ENCODE measurements at regions not wholly inside any gene's neighbourhood (a gene's known extent, or its start where the extent isn't known, plus 50 kb on each side); places are given as distances from the start of the nearest gene placed in this dataset.

GRCh38 chr3:16089521-16089920 lies 85.0 kb upstream of the GALNT15 start (continued):
- no peak for TF ChIP-seq ZNF462 (CRISPR knock-in tag; IDR thresholded peaks at IDR 0.05)

GRCh38 chr3:16090024-16090423 lies 84.5 kb upstream of the GALNT15 start:
- Mint-ChIP-seq H3K27ac (no peak overlapping the region), H3K9me3 (peaks cover 3% of the 10 kb centered on the region; the same call in 1 of the 3 replicates), H3K27me3 (ENCODE audit: insufficient read depth, low read depth, poor library complexity) (peaks cover 3% of the 10 kb centered on the region), H3K36me3 (ENCODE audit: low read depth) (no peaks in the 10 kb centered on the region), H3K4me1 (no peaks in the 10 kb centered on the region), H3K4me3 (no peak overlapping the region)
- H4K20me1 ChIP-seq (replicated peaks; ENCODE audit: insufficient read depth) = no peaks in the 10 kb centered on the region
- H3K27me3 ChIP-seq (ENCODE audit: insufficient read depth) = no peaks in the 10 kb centered on the region
- ATAC-seq = no peak
- no peak overlapping the region for H3K27ac ChIP-seq (ENCODE audit: low read depth)
- H3K4me1 ChIP-seq (ENCODE audit: insufficient read depth) = no peaks in the 10 kb centered on the region
- H3K36me3 ChIP-seq (ENCODE audit: insufficient read depth) = no peaks in the 10 kb centered on the region
- H3K4me3 ChIP-seq = no peak overlapping the region
- no peaks in the 10 kb centered on the region for H3F3A ChIP-seq (replicated peaks; ENCODE audit: low read depth)
- peaks cover 3% of the 10 kb centered on the region; the same call in 1 of the 2 replicates for H3K9me2 ChIP-seq (ENCODE audit: insufficient read depth)
- no peaks in the 10 kb centered on the region for H3K79me2 ChIP-seq (replicated peaks; ENCODE audit: insufficient read depth)
- H2AFZ ChIP-seq = no peak overlapping the region
- no peak overlapping the region for H3K4me2 ChIP-seq
- DNase-seq (ENCODE audit: low spot score) = no peak
- no peak for TF ChIP-seq EZH2 (IDR thresholded peaks at IDR 0.05; ENCODE audit: low read depth, unreplicated experiment)
- no peak for TF ChIP-seq CTCF (conservative IDR thresholded peaks at IDR 0.05; ENCODE audit: low read depth in 2 of 2)
- TF ChIP-seq ZNF462 (CRISPR knock-in tag; IDR thresholded peaks at IDR 0.05) = no peak
- TF ChIP-seq POLR2AphosphoS5 (IDR thresholded peaks at IDR 0.05; ENCODE audit: low read depth) = no peak
- no peak for TF ChIP-seq ZNF114 (CRISPR knock-in tag; IDR thresholded peaks at IDR 0.05)
- no peak for TF ChIP-seq JUNB (IDR thresholded peaks at IDR 0.05; ENCODE audit: unreplicated experiment)
